ENCODE measurements at regions not wholly inside any gene's neighbourhood (a gene's known extent, or its start where the extent isn't known, plus 50 kb on each side); places are given as distances from the start of the nearest gene placed in this dataset.
"Not testable (repeated sequence)": the region's sequence is repeated elsewhere in the genome, so short reads cannot be mapped to it uniquely, and the experiment has no call there.

GRCh38 chr21:30044447-30045064, 104.8 kb upstream of the GRIK1 start:
- H3K4me1 ChIP-seq (ENCODE audit: control insufficient read depth in 1 of 2, insufficient read depth in 1 of 2, low read depth in 1 of 2, low read length in 1 of 2), result no peaks in the 10 kb centered on the region
- no peaks in the 10 kb centered on the region for H3K36me3 ChIP-seq
- no peaks in the 10 kb centered on the region for H3K27me3 ChIP-seq
- TF ChIP-seq CTCF (IDR thresholded peaks at IDR 0.05), result peak; percentile 27
- no peaks in the 10 kb centered on the region for H3K9me3 ChIP-seq
- no peak overlapping the region for H3K4me3 ChIP-seq (ENCODE audit: low read depth in 1 of 2, low read length in 1 of 2)
- H3K27ac ChIP-seq, result no peak overlapping the region

GRCh38 chr21:30042443-30042842, 102.6 kb upstream of the GRIK1 start:
- Histone ChIP-seq H3K36me3 (no peaks in the 10 kb centered on the region), H3K27ac (no peak overlapping the region), H3K4me3 (ENCODE audit: low read depth in 1 of 2, low read length in 1 of 2) (no peak overlapping the region), H3K4me1 (ENCODE audit: control insufficient read depth in 1 of 2, insufficient read depth in 1 of 2, low read depth in 1 of 2, low read length in 1 of 2) (no peaks in the 10 kb centered on the region), H3K9me3 (no peaks in the 10 kb centered on the region), H3K27me3 (no peaks in the 10 kb centered on the region)
- no peak for TF ChIP-seq CTCF (IDR thresholded peaks at IDR 0.05)

GRCh38 chr21:30033441-30033840, 93.6 kb upstream of the GRIK1 start:
- Histone ChIP-seq H3K36me3 (no peaks in the 10 kb centered on the region), H3K4me1 (ENCODE audit: control insufficient read depth in 1 of 2, insufficient read depth in 1 of 2, low read depth in 1 of 2, low read length in 1 of 2) (no peaks in the 10 kb centered on the region), H3K27ac (no peak overlapping the region), H3K9me3 (no peaks in the 10 kb centered on the region), H3K4me3 (ENCODE audit: low read depth in 1 of 2, low read length in 1 of 2) (no peak overlapping the region), H3K27me3 (no peaks in the 10 kb centered on the region)
- no peak for TF ChIP-seq CTCF (IDR thresholded peaks at IDR 0.05)

GRCh38 chr21:30030416-30030815, 90.6 kb upstream of the GRIK1 start:
- Histone ChIP-seq H3K36me3 (no peaks in the 10 kb centered on the region), H3K27ac (no peak overlapping the region), H3K4me3 (ENCODE audit: low read depth in 1 of 2, low read length in 1 of 2) (no peak overlapping the region), H3K4me1 (ENCODE audit: control insufficient read depth in 1 of 2, insufficient read depth in 1 of 2, low read depth in 1 of 2, low read length in 1 of 2) (no peaks in the 10 kb centered on the region), H3K27me3 (no peaks in the 10 kb centered on the region), H3K9me3 (no peaks in the 10 kb centered on the region)
- TF ChIP-seq CTCF (IDR thresholded peaks at IDR 0.05), result no peak

- TF ChIP-seq CTCF (IDR thresholded peaks at IDR 0.05), result no peak
- H3K36me3 ChIP-seq, result no peaks in the 10 kb centered on the region
- no peak overlapping the region for H3K4me3 ChIP-seq (ENCODE audit: low read depth in 1 of 2, low read length in 1 of 2)
Observed at GRCh38 chr21:30028537-30028936, 88.7 kb upstream of the GRIK1 start.

GRCh38 chr21:30027986-30028385, 88.2 kb upstream of the GRIK1 start:
- H3K4me1 ChIP-seq (ENCODE audit: control insufficient read depth in 1 of 2, insufficient read depth in 1 of 2, low read depth in 1 of 2, low read length in 1 of 2), result no peaks in the 10 kb centered on the region
- TF ChIP-seq CTCF (IDR thresholded peaks at IDR 0.05), result no peak
- no peak overlapping the region for H3K4me3 ChIP-seq (ENCODE audit: low read depth in 1 of 2, low read length in 1 of 2)
- H3K27ac ChIP-seq, result no peak overlapping the region
- no peaks in the 10 kb centered on the region for H3K36me3 ChIP-seq
- H3K9me3 ChIP-seq, result no peaks in the 10 kb centered on the region
- H3K27me3 ChIP-seq, result no peaks in the 10 kb centered on the region

More at GRCh38 chr21:30028537-30028936, 88.7 kb upstream of the GRIK1 start:
- Histone ChIP-seq H3K9me3 (no peaks in the 10 kb centered on the region), H3K4me1 (ENCODE audit: control insufficient read depth in 1 of 2, insufficient read depth in 1 of 2, low read depth in 1 of 2, low read length in 1 of 2) (no peaks in the 10 kb centered on the region), H3K27ac (no peak overlapping the region), H3K27me3 (no peaks in the 10 kb centered on the region)

GRCh38 chr21:30023056-30023455, 83.3 kb upstream of the GRIK1 start:
- H3K27ac ChIP-seq; H3K4me3 ChIP-seq (ENCODE audit: low read depth in 1 of 2, low read length in 1 of 2); H3K27me3 ChIP-seq; H3K36me3 ChIP-seq; H3K4me1 ChIP-seq (ENCODE audit: control insufficient read depth in 1 of 2, insufficient read depth in 1 of 2, low read depth in 1 of 2, low read length in 1 of 2); H3K9me3 ChIP-seq: not testable (repeated sequence)

Data from neutrophil (primary cell).